C4-2B (cell line): ENCODE measurements at regions not wholly inside any gene's neighbourhood (a gene's known extent, or its start where the extent isn't known, plus 50 kb on each side); places are given as distances from the start of the nearest gene placed in this dataset.

ENCODE experiments used
- H3K27ac ChIP-seq: fragments of 450-650 bp; 2 replicates; pipeline ENCODE4 v1.5.1; 2017
- ZFX ChIP-seq: fragments of 450-650 bp; IDR thresholded peaks from 2 replicates; pipeline ENCODE4 v1.6.1; 2017
- TF ChIP-seq, protein P1 (sequence below): fragments of 450-650 bp; conservative IDR thresholded peaks from 2 replicates; pipeline ENCODE4 v1.5.1; 2017; ENCODE audit warnings: mild to moderate bottlenecking

DNA sequence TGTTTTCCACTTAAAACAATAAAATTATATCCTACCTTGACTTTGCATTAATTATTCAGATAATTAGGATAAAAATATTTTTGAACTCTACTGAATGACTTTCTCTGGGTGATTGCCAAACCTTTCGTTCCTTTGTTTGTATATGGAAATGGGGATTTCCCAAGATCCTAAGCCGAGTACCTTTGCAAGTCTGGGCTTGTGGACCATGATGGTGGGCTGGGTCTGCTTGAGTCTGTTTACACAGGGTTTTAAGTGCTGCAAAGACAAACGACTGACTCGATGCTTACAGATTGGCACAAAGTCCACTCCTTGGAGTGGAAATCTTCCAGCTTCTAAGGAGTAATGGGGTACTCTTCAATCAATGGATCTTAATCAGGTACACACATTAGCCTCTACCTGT, 659.5 kb downstream of the TSN start:
- no peak for TF ChIP-seq ZFX
- TF ChIP-seq, protein P1, sequence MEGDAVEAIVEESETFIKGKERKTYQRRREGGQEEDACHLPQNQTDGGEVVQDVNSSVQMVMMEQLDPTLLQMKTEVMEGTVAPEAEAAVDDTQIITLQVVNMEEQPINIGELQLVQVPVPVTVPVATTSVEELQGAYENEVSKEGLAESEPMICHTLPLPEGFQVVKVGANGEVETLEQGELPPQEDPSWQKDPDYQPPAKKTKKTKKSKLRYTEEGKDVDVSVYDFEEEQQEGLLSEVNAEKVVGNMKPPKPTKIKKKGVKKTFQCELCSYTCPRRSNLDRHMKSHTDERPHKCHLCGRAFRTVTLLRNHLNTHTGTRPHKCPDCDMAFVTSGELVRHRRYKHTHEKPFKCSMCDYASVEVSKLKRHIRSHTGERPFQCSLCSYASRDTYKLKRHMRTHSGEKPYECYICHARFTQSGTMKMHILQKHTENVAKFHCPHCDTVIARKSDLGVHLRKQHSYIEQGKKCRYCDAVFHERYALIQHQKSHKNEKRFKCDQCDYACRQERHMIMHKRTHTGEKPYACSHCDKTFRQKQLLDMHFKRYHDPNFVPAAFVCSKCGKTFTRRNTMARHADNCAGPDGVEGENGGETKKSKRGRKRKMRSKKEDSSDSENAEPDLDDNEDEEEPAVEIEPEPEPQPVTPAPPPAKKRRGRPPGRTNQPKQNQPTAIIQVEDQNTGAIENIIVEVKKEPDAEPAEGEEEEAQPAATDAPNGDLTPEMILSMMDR, result no peak
- no peak overlapping the region for H3K27ac ChIP-seq

DNA sequence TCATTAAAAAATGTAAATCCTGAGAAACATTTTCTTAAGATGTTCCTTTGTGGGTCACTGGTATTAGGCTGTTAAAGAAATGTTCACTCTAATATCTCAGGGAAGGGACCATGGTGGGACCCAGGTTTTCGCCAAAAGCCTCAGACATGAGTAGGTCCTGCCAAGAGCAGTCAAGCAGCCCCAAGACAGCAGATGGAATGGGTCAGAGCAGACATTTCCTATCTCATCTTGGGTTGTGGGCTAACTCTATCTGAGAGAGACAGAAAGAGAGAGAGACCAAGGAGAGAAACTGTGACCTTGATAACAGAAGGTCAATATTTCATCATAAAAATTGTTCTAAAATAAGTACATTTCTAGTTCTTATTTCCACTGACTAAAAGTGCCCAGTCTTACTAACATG, 661.7 kb downstream of the TSN start:
- no peak overlapping the region for H3K27ac ChIP-seq
- no peak for TF ChIP-seq ZFX
- TF ChIP-seq, protein P1, result no peak

DNA sequence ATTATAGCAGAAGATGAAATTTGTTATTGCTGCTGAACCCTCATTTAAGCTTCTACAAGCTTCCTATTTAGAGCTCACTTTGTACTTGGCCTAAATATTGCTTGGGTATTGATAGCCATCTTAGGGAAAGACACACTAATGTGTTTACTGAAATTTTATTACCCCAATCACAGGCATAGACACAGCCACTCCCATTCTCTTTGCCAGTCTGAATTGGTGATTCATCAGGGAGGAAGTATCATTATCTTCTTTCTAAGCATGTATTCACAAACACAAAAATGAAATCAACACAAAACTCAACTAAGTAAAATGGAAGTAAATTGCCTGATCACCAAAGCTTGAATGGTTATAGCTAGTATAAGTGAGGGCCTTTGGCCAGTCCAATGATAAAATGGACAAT, 666.3 kb downstream of the TSN start:
- no peak for TF ChIP-seq ZFX
- TF ChIP-seq, protein P1, result no peak
- no peak overlapping the region for H3K27ac ChIP-seq

DNA sequence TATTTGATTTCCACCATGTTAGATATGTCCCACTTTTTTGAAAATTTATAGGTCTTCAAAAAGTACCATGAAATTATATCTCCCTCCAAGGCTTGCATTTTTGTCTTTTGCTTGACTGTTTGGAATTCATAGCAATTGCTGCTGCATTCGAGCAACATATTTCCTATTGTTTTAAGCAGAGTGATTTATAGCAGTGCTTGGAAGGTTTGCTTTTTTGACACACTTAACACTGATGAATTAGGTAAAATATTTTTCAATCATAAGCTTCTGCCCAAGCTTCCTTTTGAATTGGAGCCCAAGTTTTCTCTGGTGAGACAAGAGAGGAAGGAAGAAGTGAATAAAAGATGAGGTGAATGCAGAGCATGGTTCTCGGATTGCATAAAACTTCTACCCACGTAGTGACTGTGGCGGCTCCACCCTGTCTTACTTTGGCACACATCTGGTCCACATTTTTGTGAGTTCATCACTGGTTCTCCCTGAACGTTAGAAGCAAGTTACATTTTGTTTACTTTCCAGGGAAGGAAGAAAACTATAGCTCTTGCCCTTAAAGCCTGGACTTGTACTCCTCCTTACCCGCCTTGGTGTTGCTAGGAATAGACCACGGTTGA, 667.0 kb downstream of the TSN start:
- H3K27ac ChIP-seq, result no peak overlapping the region
- TF ChIP-seq ZFX, result no peak
- TF ChIP-seq, protein P1, result no peak

DNA sequence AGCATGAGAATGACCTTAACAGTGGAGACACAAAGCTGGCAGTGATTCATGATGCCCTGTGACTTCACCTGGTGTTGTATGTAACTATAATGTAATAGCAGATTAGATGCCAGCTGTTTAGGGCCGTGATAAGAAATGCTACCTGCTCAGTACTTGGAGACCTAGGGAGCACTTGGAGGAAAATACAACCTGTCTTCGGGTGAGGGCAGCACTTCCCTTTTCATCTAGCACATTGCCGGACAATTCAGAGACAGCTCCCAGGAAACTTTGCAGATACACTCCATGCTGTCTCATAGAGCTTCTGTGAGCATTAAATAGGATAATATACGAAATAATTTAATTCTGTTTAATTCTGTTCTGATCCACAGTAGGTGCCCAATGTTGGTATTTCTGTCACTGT, 668.5 kb downstream of the TSN start:
- H3K27ac ChIP-seq, result no peak overlapping the region
- TF ChIP-seq, protein P1, result no peak
- TF ChIP-seq ZFX, result no peak

DNA sequence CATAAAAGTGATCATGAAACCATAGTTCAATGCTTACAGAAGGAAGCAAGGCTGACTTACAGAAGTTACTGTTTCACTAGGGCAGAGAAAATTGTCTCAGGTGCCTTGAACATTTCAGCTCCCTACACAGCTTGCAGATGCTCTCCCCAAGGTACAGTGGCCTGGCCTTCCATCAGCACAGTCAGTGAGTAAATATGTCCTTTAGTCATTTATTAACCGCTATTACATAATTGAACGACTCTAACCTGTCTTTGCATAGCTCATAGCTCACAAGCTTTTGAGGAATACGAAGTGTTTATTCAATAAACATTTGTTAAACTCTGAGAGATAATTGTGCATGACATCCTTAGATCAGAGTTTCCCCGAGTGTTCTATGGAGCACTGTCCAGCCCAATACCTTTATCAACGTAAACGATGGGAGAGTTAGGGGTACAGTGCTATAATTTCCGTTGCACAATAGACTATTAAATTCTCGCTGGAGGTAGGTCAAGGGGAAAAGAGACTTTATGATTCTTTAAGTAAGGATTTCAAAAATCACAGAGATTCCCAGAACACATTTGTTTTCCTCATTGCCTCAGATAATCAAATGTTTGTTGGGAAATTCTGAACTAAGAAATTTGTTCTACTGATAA, 677.8 kb downstream of the TSN start:
- TF ChIP-seq ZFX, result no peak
- TF ChIP-seq, protein P1, result no peak

DNA sequence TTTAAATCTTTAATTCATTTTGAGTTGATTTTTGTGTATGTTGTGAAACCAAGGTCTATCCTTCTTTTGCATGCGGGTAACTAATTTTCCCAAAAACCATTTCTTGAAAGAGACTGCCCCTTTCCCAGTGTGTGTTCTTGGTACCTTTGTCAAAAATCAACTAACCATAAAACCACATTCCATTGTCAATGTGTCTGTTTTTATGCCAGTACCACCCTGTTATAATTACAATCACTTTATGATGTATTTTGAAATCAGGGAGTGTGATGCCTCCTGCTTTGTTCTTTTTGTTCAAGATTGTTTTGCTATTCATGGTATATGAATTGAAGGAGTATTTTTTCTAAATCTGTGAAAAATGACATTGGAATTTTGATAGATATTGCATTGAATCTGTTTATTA, 689.6 kb downstream of the TSN start:
- TF ChIP-seq ZFX, result no peak
- TF ChIP-seq, protein P1, result no peak
- H3K27ac ChIP-seq, result no peak overlapping the region

More for the DNA sequence above, 677.8 kb downstream of the TSN start:
- H3K27ac ChIP-seq, result no peak overlapping the region
